SU-DHL-6 (cell line): ENCODE measurements at regions not wholly inside any gene's neighbourhood (a gene's known extent, or its start where the extent isn't known, plus 50 kb on each side); places are given as distances from the start of the nearest gene placed in this dataset.

Experiments used
- CTCF ChIP-seq: fragments of 200-600 bp; sonication (generic); IDR thresholded peaks from one replicate; pipeline ENCODE4 v1.5.1; 2017; ENCODE audit warnings: antibody characterized with exemption, mild to moderate bottlenecking, low read length, moderate library complexity; ENCODE audit not compliant: insufficient read depth, poor library complexity, severe bottlenecking
- EZH2phosphoT487 ChIP-seq: fragments of 200-600 bp; sonication (generic), shearing (Covaris generic); conservative IDR thresholded peaks from 2 replicates; pipeline ENCODE4 v1.6.1; 2018; ENCODE audit warnings: mild to moderate bottlenecking, antibody characterized with exemption, low read length, moderate library complexity, mixed read lengths

DNA sequence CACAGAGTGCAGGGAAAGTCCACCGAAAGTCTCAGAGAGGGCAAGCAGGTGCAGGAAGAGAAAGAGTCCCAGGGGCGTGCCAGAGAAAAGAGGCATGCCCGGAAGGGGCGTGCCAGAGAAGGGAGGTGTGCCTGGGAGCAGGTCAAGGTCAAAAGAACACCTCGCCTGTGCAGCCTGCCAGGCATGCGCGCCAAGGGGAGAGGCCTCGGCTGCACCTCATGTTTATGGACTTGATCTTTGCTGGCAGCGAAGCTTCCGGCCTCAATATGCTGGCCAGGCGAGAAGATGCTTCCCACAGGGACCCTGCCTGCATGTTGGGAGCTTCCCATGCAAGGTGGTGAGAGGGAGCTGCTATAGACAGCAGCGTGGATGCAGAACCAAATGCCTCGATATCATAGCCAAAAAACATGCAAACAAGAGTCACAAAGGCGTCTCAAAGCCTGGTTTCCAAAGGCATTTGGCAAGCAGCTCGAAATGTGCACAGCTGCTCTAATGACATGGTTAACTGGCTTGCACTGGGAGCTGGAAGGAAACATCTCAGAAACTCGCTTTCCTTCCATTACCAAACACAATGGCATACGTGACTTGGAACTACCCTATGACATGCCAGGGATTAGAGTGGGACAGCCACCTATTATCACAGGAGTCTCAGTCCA lies 192.5 kb upstream of the PPP2R2D start:
- TF ChIP-seq CTCF (no peak), EZH2phosphoT487 (no peak)
